ENCODE measurements at regions not wholly inside any gene's neighbourhood (a gene's known extent, or its start where the extent isn't known, plus 50 kb on each side); places are given as distances from the start of the nearest gene placed in this dataset.
A peak's percentile ranks its signal among the peaks of the same experiment; 100 is the strongest.

DNA sequence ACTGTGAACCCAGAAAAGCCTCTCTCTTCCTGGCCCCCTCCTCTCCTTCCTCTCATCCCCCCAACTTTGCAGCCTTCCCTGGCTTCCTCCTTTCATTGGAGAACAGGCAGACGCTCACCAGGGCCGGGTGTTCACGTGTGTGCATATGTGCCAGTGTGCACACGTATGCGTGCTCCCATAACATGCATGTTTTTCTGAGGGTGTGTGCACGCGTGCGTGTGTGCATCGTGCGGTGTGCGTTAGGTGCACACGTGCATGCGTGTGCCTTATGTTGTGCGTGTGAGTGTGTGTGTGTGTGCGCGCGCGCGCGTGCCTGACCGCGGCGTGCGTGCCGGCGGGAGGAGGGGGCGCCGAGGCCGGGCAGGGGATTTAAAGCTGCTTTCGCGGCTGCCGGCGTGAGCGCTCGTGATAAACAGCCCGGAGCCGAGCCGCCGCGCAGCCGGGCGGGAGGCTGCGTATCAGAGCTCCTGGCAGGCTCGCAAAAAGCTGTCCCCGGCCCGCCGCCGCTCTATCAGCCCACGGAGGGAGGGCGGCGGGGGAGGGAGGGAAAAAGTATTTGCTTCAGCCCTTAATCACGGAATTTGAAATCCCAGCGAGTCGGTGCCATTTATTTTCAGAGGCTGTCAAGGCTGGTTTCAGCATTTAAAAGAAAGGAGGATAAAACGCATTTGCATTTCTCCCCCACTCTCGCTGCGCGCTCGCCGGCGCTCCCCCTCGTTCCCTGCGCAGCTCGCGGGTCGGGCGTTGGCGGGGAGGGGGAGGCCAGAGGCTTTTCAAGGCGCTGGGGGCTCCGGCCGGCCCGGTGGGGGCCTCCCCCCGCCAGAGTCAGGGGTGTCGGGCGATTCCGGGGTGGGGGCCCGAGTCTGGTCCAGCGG lies 183.9 kb downstream of the C9orf50 start (continued):
- TF ChIP-seq KLF9 (tag by site-specific recombination; IDR thresholded peaks at IDR 0.05; ENCODE audit: low read depth): no peak
- no peak for TF ChIP-seq ZNF148 (tag by site-specific recombination; IDR thresholded peaks at IDR 0.05; ENCODE audit: borderline replicate concordance)
- TF ChIP-seq ZSCAN16 (tag by site-specific recombination; IDR thresholded peaks at IDR 0.05): no peak
- peak; percentile 58 for TF ChIP-seq GLIS2 (tag by site-specific recombination; IDR thresholded peaks at IDR 0.05)
- TF ChIP-seq ZNF548 (tag by site-specific recombination; IDR thresholded peaks at IDR 0.05): no peak
- TF ChIP-seq ZNF561 (tag by site-specific recombination; IDR thresholded peaks at IDR 0.05; ENCODE audit: borderline replicate concordance): peak; percentile 73; the same call in 1 of the 2 replicates
- TF ChIP-seq FEZF1 (tag by site-specific recombination; IDR thresholded peaks at IDR 0.05): no peak
- TF ChIP-seq ZNF514 (tag by site-specific recombination; IDR thresholded peaks at IDR 0.05): no peak
- peak; percentile 65 for TF ChIP-seq ZNF18 (tag by site-specific recombination; IDR thresholded peaks at IDR 0.05)
- no peak for TF ChIP-seq ZNF175 (tag by site-specific recombination; IDR thresholded peaks at IDR 0.05)
- no peak for TF ChIP-seq ZNF416 (tag by site-specific recombination; IDR thresholded peaks at IDR 0.05)
- peak; percentile 99 for TF ChIP-seq ZBTB26 (tag by site-specific recombination; optimal IDR thresholded peaks at IDR 0.05)
- TF ChIP-seq ZFP69B (tag by site-specific recombination; IDR thresholded peaks at IDR 0.05): 0 out of 2 replicates have a peak, but pooled peaks have one; percentile 18
- TF ChIP-seq ZNF449 (tag by site-specific recombination; IDR thresholded peaks at IDR 0.05): 0 out of 2 replicates have a peak, but pooled peaks have one; percentile 14
- peak; percentile 97 for TF ChIP-seq PRDM10 (tag by site-specific recombination; IDR thresholded peaks at IDR 0.05)
- TF ChIP-seq ZSCAN30 (tag by site-specific recombination; IDR thresholded peaks at IDR 0.05): 0 out of 2 replicates have a peak, but pooled peaks have one; percentile 35
- TF ChIP-seq HOXC10 (CRISPR knock-in tag; IDR thresholded peaks at IDR 0.05): no peak
- no peak for TF ChIP-seq RBAK (tag by site-specific recombination; IDR thresholded peaks at IDR 0.05)
- TF ChIP-seq ZNF366 (tag by site-specific recombination; conservative IDR thresholded peaks at IDR 0.05): 0 out of 2 replicates have a peak, but pooled peaks have one; percentile 25
